H1 (cell line): ENCODE measurements at regions not wholly inside any gene's neighbourhood (a gene's known extent, or its start where the extent isn't known, plus 50 kb on each side); places are given as distances from the start of the nearest gene placed in this dataset.

Experiments
- ATF2 ChIP-seq: IDR thresholded peaks from 2 replicates; pipeline ENCODE4 v1.6.1; 2012; ENCODE audit warnings: low read length, inconsistent platforms
- BACH1 ChIP-seq: IDR thresholded peaks from 2 replicates; pipeline ENCODE4 v1.6.1; 2012; ENCODE audit warnings: low read length, improper control_type of control experiment
- CTCF ChIP-seq, 3 experiments: IDR thresholded peaks; 1 replicate in 2 of 3; 2 replicates in 1 of 3; pipeline versions ENCODE4 v1.5.1 to v1.6.1; 2011; ENCODE audit warnings: low read length in 3 of 3, mild to moderate bottlenecking in 3 of 3, inconsistent platforms in 2 of 3, low read depth in 1 of 3, moderate library complexity in 1 of 3; ENCODE audit not compliant: insufficient read depth in 1 of 3; ENCODE audit errors: control extremely low read depth in 1 of 3
- EP300 ChIP-seq, 2 experiments: IDR thresholded peaks; 1 replicate in 1 of 2; 2 replicates in 1 of 2; pipeline ENCODE4 v1.6.1; 2011 to 2012; ENCODE audit warnings: low read depth in 2 of 2, low read length in 2 of 2, mild to moderate bottlenecking in 2 of 2, borderline replicate concordance in 1 of 2, inconsistent platforms in 1 of 2, moderate library complexity in 1 of 2
- EZH2 ChIP-seq: fragments of 200-600 bp; sonication (generic); IDR thresholded peaks from 2 replicates; pipeline ENCODE4 v1.7.1; 2012; ENCODE audit warnings: low read depth, mild to moderate bottlenecking, moderate library complexity, low read length, inconsistent platforms; ENCODE audit not compliant: severe bottlenecking
- POLR2A ChIP-seq, 2 experiments: IDR thresholded peaks; 1 replicate in 1 of 2; 2 replicates in 1 of 2; pipeline ENCODE4 v1.6.1; 2011; ENCODE audit warnings: low read depth in 2 of 2, low read length in 2 of 2, mild to moderate bottlenecking in 2 of 2; ENCODE audit errors: control extremely low read depth in 1 of 2
- POLR2AphosphoS5 ChIP-seq: IDR thresholded peaks from 2 replicates; pipeline ENCODE4 v1.6.1; 2011; ENCODE audit warnings: low read depth, low read length
- RAD21 ChIP-seq, 2 experiments: IDR thresholded peaks in 1 of 2; conservative IDR thresholded peaks in 1 of 2; 2 replicates each; pipeline ENCODE4 v1.6.1; 2011; ENCODE audit warnings: low read depth in 2 of 2, low read length in 2 of 2, improper control_type of control experiment in 1 of 2, inconsistent platforms in 1 of 2, mild to moderate bottlenecking in 1 of 2, moderate library complexity in 1 of 2
- RBBP5 ChIP-seq: IDR thresholded peaks from 2 replicates; pipeline ENCODE4 v1.7.1; 2012; ENCODE audit warnings: low read depth, mild to moderate bottlenecking, inconsistent platforms, low read length, moderate library complexity, borderline replicate concordance
- RFX5 ChIP-seq: IDR thresholded peaks from 2 replicates; pipeline ENCODE4 v1.6.1; 2011; ENCODE audit warnings: low read depth, low read length, improper control_type of control experiment, borderline replicate concordance
- SRF ChIP-seq: IDR thresholded peaks from 2 replicates; pipeline ENCODE4 v1.6.1; 2011; ENCODE audit warnings: mild to moderate bottlenecking, low read depth, low read length, moderate library complexity
- TAF1 ChIP-seq: IDR thresholded peaks from 2 replicates; pipeline ENCODE4 v1.6.1; 2011; ENCODE audit warnings: mild to moderate bottlenecking, low read depth, low read length
- USF2 ChIP-seq: IDR thresholded peaks from 2 replicates; pipeline ENCODE4 v1.6.1; 2011; ENCODE audit warnings: low read length, improper control_type of control experiment

GRCh38 chr21:35142036-35142815 lies 93.1 kb upstream of the RUNX1 start:
- no peak for TF ChIP-seq CTCF (IDR thresholded peaks at IDR 0.05; ENCODE audit: control extremely low read depth in 1 of 3, insufficient read depth in 1 of 3, low read depth in 1 of 3, low read length in 3 of 3)
- no peak for TF ChIP-seq POLR2A (IDR thresholded peaks at IDR 0.05; ENCODE audit: control extremely low read depth in 1 of 2, low read depth in 2 of 2, low read length in 2 of 2)
- TF ChIP-seq RAD21 (IDR thresholded peaks at IDR 0.05 in 1 of 2, conservative IDR thresholded peaks at IDR 0.05 in 1 of 2; ENCODE audit: low read depth in 2 of 2, low read length in 2 of 2): no peak
- TF ChIP-seq RFX5: no peak
- no peak for TF ChIP-seq ATF2
- TF ChIP-seq POLR2AphosphoS5: no peak
- no peak for TF ChIP-seq SRF
- no peak for TF ChIP-seq EZH2
- no peak for TF ChIP-seq TAF1
- TF ChIP-seq USF2: no peak
- no peak for TF ChIP-seq RBBP5
- TF ChIP-seq BACH1: no peak
- no peak for TF ChIP-seq EP300 (IDR thresholded peaks at IDR 0.05; ENCODE audit: borderline replicate concordance in 1 of 2, low read depth in 2 of 2, low read length in 2 of 2)
